GDM1 (cell line): ENCODE measurements at regions not wholly inside any gene's neighbourhood (a gene's known extent, or its start where the extent isn't known, plus 50 kb on each side); places are given as distances from the start of the nearest gene placed in this dataset.

Experiments
- DNase-seq: peaks from one replicate; lab custom pipeline; 2025; lab: John Stamatoyannopoulos, UW

DNA sequence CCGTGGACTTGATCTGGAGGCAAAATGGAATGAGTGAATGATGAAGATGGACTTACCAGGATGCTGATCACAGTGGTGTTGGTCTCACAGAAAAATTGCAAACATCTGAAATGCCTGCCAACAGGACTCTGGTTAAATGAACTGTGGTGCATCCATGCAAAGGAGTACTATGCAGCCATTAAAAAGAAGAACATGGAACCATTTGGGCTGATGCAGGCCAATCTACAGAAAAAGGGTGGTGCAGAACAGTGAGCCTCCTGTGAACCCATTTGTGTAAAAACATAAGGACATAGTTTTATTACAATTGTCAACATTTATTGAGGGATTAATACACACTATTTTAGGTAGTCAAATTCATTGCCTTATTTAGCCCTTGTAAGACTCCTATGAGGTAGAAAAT, 111.9 kb downstream of the MN1 start:
- no peak for DNase-seq

DNA sequence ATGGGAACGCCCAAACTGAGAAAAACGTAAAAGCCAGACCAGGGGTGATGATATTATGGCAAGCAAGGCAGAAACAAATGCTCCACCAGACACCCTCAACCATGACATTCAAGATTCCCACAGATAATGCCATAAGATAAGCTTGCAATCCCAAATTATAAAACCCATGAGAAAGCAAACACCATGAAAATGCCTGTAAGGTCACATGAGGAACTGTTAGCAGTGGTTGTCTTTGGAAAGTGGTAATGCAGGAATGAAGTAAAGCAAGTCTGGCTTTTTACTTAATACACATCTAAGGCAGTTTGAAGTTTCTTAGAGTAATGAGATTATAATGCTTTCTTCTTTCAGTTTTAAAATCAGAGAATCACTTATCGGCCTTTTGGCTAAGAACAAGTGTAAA, 111.0 kb downstream of the MN1 start:
- DNase-seq, result no peak

DNA sequence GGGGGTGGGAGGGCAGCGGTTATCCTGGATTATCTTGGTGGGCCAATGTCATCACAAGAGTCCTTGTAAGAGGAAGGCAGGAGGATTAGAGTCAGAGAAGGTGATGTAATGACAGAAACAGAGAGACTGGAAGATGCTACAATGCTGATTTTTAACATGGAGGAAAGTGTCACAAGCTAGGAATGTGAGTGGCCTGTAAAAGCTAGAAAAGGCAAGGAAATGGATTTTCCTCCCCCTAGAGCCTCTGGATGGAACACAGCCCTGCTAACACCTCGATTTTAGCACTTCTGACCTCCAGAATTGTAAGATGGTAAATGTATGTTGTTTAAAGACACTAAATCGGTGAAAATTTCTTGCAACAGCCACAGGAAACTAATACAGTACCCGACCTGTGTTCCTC, 109.3 kb downstream of the MN1 start:
- no peak for DNase-seq

DNA sequence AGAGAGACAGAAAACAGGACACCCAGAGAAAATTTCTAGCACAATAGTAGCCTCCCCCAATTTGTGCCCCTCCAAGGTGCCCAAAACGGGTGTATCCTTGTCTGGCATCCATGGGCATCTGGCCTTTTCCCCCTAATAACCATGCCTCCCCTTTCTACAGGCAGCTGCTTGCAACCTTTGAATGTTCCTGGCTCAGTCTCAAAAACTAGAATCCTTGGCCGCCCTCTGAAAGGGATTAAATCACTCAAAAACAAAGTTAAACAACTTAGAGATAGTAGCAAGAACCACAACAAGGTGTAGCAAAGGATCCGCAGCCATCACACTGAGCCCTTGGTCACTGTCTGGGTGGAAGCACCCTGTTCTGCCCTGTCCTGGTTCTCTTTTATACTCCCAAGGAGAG, 105.6 kb downstream of the MN1 start:
- no peak for DNase-seq

DNA sequence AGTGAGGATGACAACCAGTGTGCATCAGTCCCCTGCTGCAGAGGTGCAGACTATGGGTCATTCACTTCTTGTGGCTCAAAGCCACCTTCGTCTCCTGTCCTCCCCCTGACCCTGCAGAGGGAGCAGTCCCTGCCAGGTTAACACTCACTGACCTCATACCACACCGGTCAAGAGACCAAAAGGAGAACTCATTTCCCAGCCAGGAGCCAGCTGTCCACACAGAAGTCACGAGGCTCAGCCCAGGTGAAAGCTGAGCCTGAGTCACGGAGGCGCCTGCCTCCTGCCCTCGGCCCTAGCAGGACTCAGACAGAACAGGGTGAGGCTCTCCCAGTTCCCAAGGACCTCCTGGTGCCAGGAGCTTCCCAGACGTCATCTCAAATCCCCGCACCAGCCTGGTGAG, 103.7 kb downstream of the MN1 start:
- DNase-seq, result no peak
